H1 (cell line): ENCODE measurements at regions not wholly inside any gene's neighbourhood (a gene's known extent, or its start where the extent isn't known, plus 50 kb on each side); places are given as distances from the start of the nearest gene placed in this dataset.

ENCODE experiments used
- CTCF ChIA-PET: fragments of 300-600 bp; sonication (Branson Sonifier 250); formaldehyde crosslinking; loops from one replicate; lab custom pipeline; 2021; ENCODE audit not compliant: partially characterized antibody; lab: Charles Lee
- POLR2A ChIA-PET: fragments of 300-600 bp; sonication (Branson Sonifier 250); formaldehyde crosslinking; loops from one replicate; lab custom pipeline; 2021; ENCODE audit warnings: inconsistent platforms; ENCODE audit not compliant: partially characterized antibody; lab: Charles Lee
- DNase-seq, 2 experiments: peaks; one replicate each; pipeline versions ENCODE4 v3.0.0 to v3.0.0-alpha.2; 2010 to 2022; ENCODE audit warnings: low spot score in 2 of 2, low read depth in 1 of 2, mixed read lengths in 1 of 2
- FAIRE-seq: peaks from 2 replicates; lab custom pipeline; 2011; peaks lifted over from hg19 to GRCh38; lab: Jason Lieb, UNC
- H2AFZ ChIP-seq: 2 replicates; pipeline ENCODE4 v1.8.1; 2012; ENCODE audit warnings: low read length, inconsistent platforms
- H2AK5ac ChIP-seq: 2 replicates; pipeline ENCODE4 v1.6.1; 2013; ENCODE audit warnings: low read depth, low read length
- H2BK120ac ChIP-seq: replicated peaks from 2 replicates; pipeline ENCODE3; 2013; ENCODE audit warnings: low read depth, low read length, inconsistent platforms
- H2BK12ac ChIP-seq: 2 replicates; pipeline ENCODE4 v1.6.1; 2013; ENCODE audit warnings: low read depth, low read length
- H2BK15ac ChIP-seq: 2 replicates; pipeline ENCODE4 v1.6.1; 2013; ENCODE audit warnings: low read length
- H2BK20ac ChIP-seq: 2 replicates; pipeline ENCODE4 v1.6.1; 2013; ENCODE audit warnings: low read length
- H2BK5ac ChIP-seq: 2 replicates; pipeline ENCODE4 v1.6.1; 2013; ENCODE audit warnings: low read depth, low read length
- H3K14ac ChIP-seq: 2 replicates; pipeline ENCODE4 v1.6.1; 2013; ENCODE audit warnings: inconsistent platforms; ENCODE audit not compliant: insufficient read length
- H3K18ac ChIP-seq: 2 replicates; pipeline ENCODE4 v1.6.1; 2013; ENCODE audit warnings: low read length; ENCODE audit errors: extremely low read depth
- H3K23ac ChIP-seq: 2 replicates; pipeline ENCODE4 v1.6.1; 2013; ENCODE audit warnings: inconsistent platforms; ENCODE audit not compliant: insufficient read length
- H3K23me2 ChIP-seq: 2 replicates; pipeline ENCODE4 v1.6.1; 2013; ENCODE audit warnings: low read depth, low read length
- H3K27ac ChIP-seq: 2 replicates; pipeline ENCODE4 v1.6.1; 2011; ENCODE audit warnings: low read depth, low read length, inconsistent platforms
- H3K27me3 ChIP-seq, 4 experiments: replicated peaks in 1 of 4; 1 replicate in 1 of 4; 2 replicates in 3 of 4; pipeline versions ENCODE4 v1.6.1 to v1.8.1; 2011 to 2013; ENCODE audit warnings: low read length in 3 of 4, mild to moderate bottlenecking in 3 of 4, inconsistent platforms in 2 of 4, mixed read lengths in 2 of 4, moderate library complexity in 1 of 4; ENCODE audit not compliant: control insufficient read depth in 3 of 4, insufficient read depth in 3 of 4; ENCODE audit errors: extremely low read depth in 1 of 4
- H3K36me3 ChIP-seq, 4 experiments: 2 replicates each; pipeline versions ENCODE4 v1.6.1 to v1.8.1; 2011 to 2013; ENCODE audit warnings: mild to moderate bottlenecking in 4 of 4, low read length in 3 of 4, moderate library complexity in 2 of 4, control low read depth in 1 of 4, inconsistent platforms in 1 of 4; ENCODE audit not compliant: insufficient read depth in 4 of 4, control insufficient read depth in 2 of 4
- H3K4ac ChIP-seq: replicated peaks from 2 replicates; pipeline ENCODE3; 2013; ENCODE audit warnings: low read length, low read depth, mixed read lengths, inconsistent platforms; ENCODE audit not compliant: insufficient read length
- H3K4me1 ChIP-seq, 4 experiments: replicated peaks in 1 of 4; 1 replicate in 1 of 4; 2 replicates in 3 of 4; pipeline versions ENCODE4 v1.6.1 to v1.8.1; 2011 to 2013; ENCODE audit warnings: low read length in 3 of 4, inconsistent platforms in 2 of 4, mixed read lengths in 1 of 4; ENCODE audit not compliant: insufficient read depth in 4 of 4, control insufficient read depth in 3 of 4
- H3K4me2 ChIP-seq, 2 experiments: 2 replicates each; pipeline versions ENCODE4 v1.6.1 to v1.8.1; 2011 to 2013; ENCODE audit warnings: low read depth in 2 of 2, low read length in 2 of 2, control low read depth in 1 of 2, inconsistent platforms in 1 of 2, mild to moderate bottlenecking in 1 of 2; ENCODE audit not compliant: insufficient read depth in 1 of 2
- H3K4me3 ChIP-seq, 4 experiments: fragments of 200-600, 300-600 bp in 1 of 4; sonication (generic), shearing (Covaris generic), sonication (Bioruptor Twin) in 1 of 4; 2 replicates each; pipeline versions ENCODE4 v1.5.1 to v1.8.1; 2011 to 2016; ENCODE audit warnings: low read length in 4 of 4, low read depth in 3 of 4, control low read depth in 2 of 4, inconsistent platforms in 2 of 4, mild to moderate bottlenecking in 2 of 4, mixed read lengths in 1 of 4, moderate library complexity in 1 of 4; ENCODE audit not compliant: insufficient read depth in 2 of 4; ENCODE audit errors: extremely low read depth in 1 of 4
- H3K56ac ChIP-seq: replicated peaks from 2 replicates; pipeline ENCODE3; 2013; ENCODE audit warnings: low read depth, mild to moderate bottlenecking, mixed read lengths, low read length, inconsistent platforms; ENCODE audit not compliant: insufficient read length
- H3K79me1 ChIP-seq: 2 replicates; pipeline ENCODE4 v1.6.1; 2013; ENCODE audit warnings: low read depth, low read length, control low read depth
- H3K79me2 ChIP-seq, 2 experiments: 2 replicates each; pipeline versions ENCODE4 v1.6.1 to v1.8.1; 2012 to 2013; ENCODE audit warnings: low read length in 2 of 2, mild to moderate bottlenecking in 2 of 2, inconsistent platforms in 1 of 2; ENCODE audit not compliant: insufficient read depth in 2 of 2, control insufficient read depth in 1 of 2
- H3K9ac ChIP-seq, 4 experiments: replicated peaks in 1 of 4; 1 replicate in 1 of 4; 2 replicates in 3 of 4; pipeline versions ENCODE4 v1.6.1 to v1.8.1; 2011 to 2013; ENCODE audit warnings: low read depth in 3 of 4, low read length in 3 of 4, control low read depth in 2 of 4, mild to moderate bottlenecking in 2 of 4, moderate library complexity in 2 of 4, inconsistent platforms in 1 of 4; ENCODE audit errors: extremely low read depth in 1 of 4
- H3K9me3 ChIP-seq, 2 experiments: 2 replicates each; pipeline versions ENCODE4 v1.6.1 to v1.8.1; 2012 to 2013; ENCODE audit warnings: mild to moderate bottlenecking in 2 of 2, moderate library complexity in 2 of 2, control low read depth in 1 of 2, inconsistent platforms in 1 of 2, low read depth in 1 of 2, low read length in 1 of 2, mixed read lengths in 1 of 2; ENCODE audit not compliant: insufficient read depth in 2 of 2
- H4K20me1 ChIP-seq, 2 experiments: replicated peaks in 1 of 2; 2 replicates each; pipeline versions ENCODE3 to v1.8.1; 2011 to 2013; ENCODE audit warnings: inconsistent platforms in 2 of 2, low read length in 2 of 2, mild to moderate bottlenecking in 1 of 2; ENCODE audit not compliant: insufficient read depth in 2 of 2, control insufficient read depth in 1 of 2
- H4K5ac ChIP-seq: 2 replicates; pipeline ENCODE4 v1.6.1; 2013; ENCODE audit warnings: low read length, low read depth, mixed read lengths, inconsistent platforms; ENCODE audit not compliant: insufficient read length
- H4K8ac ChIP-seq: 2 replicates; pipeline ENCODE4 v1.8.0; 2013; ENCODE audit warnings: mild to moderate bottlenecking, moderate library complexity, low read length, inconsistent platforms; ENCODE audit not compliant: insufficient read depth; ENCODE audit errors: extremely low read depth
- H4K91ac ChIP-seq: replicated peaks from 2 replicates; pipeline ENCODE3; 2013; ENCODE audit warnings: low read length, mixed read lengths, inconsistent platforms; ENCODE audit not compliant: insufficient read length
- CBX5 ChIP-seq: fragments of 300-800, 300-1000 bp; sonication (generic); IDR thresholded peaks from 2 replicates; pipeline ENCODE4 v1.7.1; 2016; ENCODE audit warnings: antibody characterized with exemption, low read length, low read depth
- CBX8 ChIP-seq: fragments of 300-800, 300-1000 bp; sonication (generic); IDR thresholded peaks from 2 replicates; pipeline ENCODE4 v1.7.1; 2016; ENCODE audit warnings: low read depth, low read length, borderline replicate concordance
- CHD1 ChIP-seq: IDR thresholded peaks from 2 replicates; pipeline ENCODE4 v1.6.1; 2012; ENCODE audit warnings: low read depth, low read length, improper control_type of control experiment
- EGR1 ChIP-seq: IDR thresholded peaks from 2 replicates; pipeline ENCODE4 v1.6.1; 2011; ENCODE audit warnings: low read depth, low read length, borderline replicate concordance
- JUND ChIP-seq: IDR thresholded peaks from 2 replicates; pipeline ENCODE4 v1.6.1; 2011; ENCODE audit warnings: mild to moderate bottlenecking, improper control_type of control experiment, low read length
- PHF8 ChIP-seq: fragments of 200-600 bp; sonication (generic); conservative IDR thresholded peaks from 2 replicates; pipeline ENCODE4 v1.7.1; 2012; ENCODE audit warnings: low read depth, mild to moderate bottlenecking, inconsistent platforms, low read length, moderate library complexity
- WGBS, 2 experiments: shearing (Covaris generic) in 1 of 2; methylation state at CpG; one replicate each; pipeline versions ENCODE4 v1.1.6 to v1.1.7; 2013 to 2015; ENCODE audit warnings: low lambda C conversion rate in 2 of 2, mixed read lengths in 2 of 2, inconsistent platforms in 1 of 2, low coverage in 1 of 2, missing lambda C conversion rate in 1 of 2; ENCODE audit not compliant: insufficient replicate concordance in 2 of 2, insufficient coverage in 1 of 2, insufficient read length in 1 of 2; ENCODE audit errors: extremely low coverage in 1 of 2, missing lambda C conversion rate in 1 of 2; 5-methylcytosine and 5-hydroxymethylcytosine counted together
- TF ChIP-seq, protein P1 (sequence below): IDR thresholded peaks from 2 replicates; pipeline ENCODE4 v1.6.1; 2011; ENCODE audit warnings: low read depth, mild to moderate bottlenecking, low read length; ENCODE audit not compliant: insufficient read depth

DNA sequence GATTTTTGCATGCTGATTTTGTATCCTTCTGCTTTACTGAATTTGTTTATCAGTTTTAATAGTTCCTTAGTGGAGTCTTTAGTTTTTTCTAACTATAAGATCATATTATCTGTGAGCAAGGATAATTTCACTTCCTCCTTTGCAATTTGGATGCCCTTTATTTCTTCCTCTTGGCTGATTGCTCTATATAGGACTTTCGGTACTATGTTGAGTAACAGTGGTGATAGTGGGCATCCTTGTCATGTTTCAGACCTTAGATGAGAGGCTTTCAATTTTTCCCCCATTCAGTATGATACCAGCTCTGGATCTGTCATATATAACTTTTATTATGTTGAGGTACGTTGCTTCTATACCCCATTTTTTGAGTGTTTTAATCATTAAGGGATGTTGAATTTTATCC lies 224.5 kb upstream of the CNTNAP4 start:
- Histone ChIP-seq H2BK20ac (no peak overlapping the region), H3K4me2 (no peak overlapping the region), H3K4ac (no peak overlapping the region), H3K4me1 (no peaks in the 10 kb centered on the region), H2BK15ac (no peak overlapping the region), H3K79me1 (no peaks in the 10 kb centered on the region), H2BK120ac (no peak overlapping the region), H3K9me3 (no peaks in the 10 kb centered on the region), H3K27me3 (no peaks in the 10 kb centered on the region), H2BK5ac (no peak overlapping the region), H3K23ac (no peak overlapping the region), H3K27ac (no peak overlapping the region), H4K20me1 (no peaks in the 10 kb centered on the region), H4K91ac (no peak overlapping the region), H2AK5ac (no peak overlapping the region), H3K56ac (no peak overlapping the region), H3K79me2 (no peaks in the 10 kb centered on the region), H3K18ac (no peak overlapping the region), H3K14ac (no peak overlapping the region), H3K36me3 (no peaks in the 10 kb centered on the region), H2BK12ac (no peak overlapping the region), H2AFZ (no peak overlapping the region), H4K8ac (no peak overlapping the region), H4K5ac (no peak overlapping the region), H3K4me3 (no peak overlapping the region), H3K23me2 (no peaks in the 10 kb centered on the region), H3K9ac (no peak overlapping the region)
- DNase-seq (no peak), FAIRE-seq (no peak)
- TF ChIP-seq EGR1 (no peak), PHF8 (no peak), CHD1 (no peak), JUND (no peak), CBX8 (no peak), CBX5 (no peak)
- TF ChIP-seq, protein P1, sequence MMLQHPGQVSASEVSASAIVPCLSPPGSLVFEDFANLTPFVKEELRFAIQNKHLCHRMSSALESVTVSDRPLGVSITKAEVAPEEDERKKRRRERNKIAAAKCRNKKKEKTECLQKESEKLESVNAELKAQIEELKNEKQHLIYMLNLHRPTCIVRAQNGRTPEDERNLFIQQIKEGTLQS: no peak
- CTCF ChIA-PET: no interaction called here
- POLR2A ChIA-PET: no interaction called here
- WGBS, 2 experiments: 92% methylated on average over 2 of the region's 2 CpGs; no CpG with 5 or more reads in 1 of the 2 experiments
